Thyroid gland (tissue), 4 donors: ENCODE measurements at regions not wholly inside any gene's neighbourhood (a gene's known extent, or its start where the extent isn't known, plus 50 kb on each side); places are given as distances from the start of the nearest gene placed in this dataset.

Experiments used
- DNase-seq, 2 donors: peaks; one replicate each; pipeline ENCODE4 v3.0.0-alpha.2; 2019
- H3K27ac ChIP-seq, 3 donors: fragments of 200-600 bp; sonication (generic); 1 replicate in 2 of 3; 2 replicates in 1 of 3; pipeline ENCODE4 v1.5.1; 2016 to 2019; ENCODE audit warnings: mild to moderate bottlenecking in 1 of 3, moderate library complexity in 1 of 3
- H3K27me3 ChIP-seq: fragments of 200-600 bp; sonication (generic); one replicate; pipeline ENCODE4 v1.5.1; 2019
- H3K36me3 ChIP-seq, 2 donors: fragments of 200-600 bp; sonication (generic); one replicate each; pipeline ENCODE4 v1.5.1; 2016 to 2019
- H3K4me1 ChIP-seq, 2 donors: fragments of 200-600 bp; sonication (generic); one replicate each; pipeline ENCODE4 v1.5.1; 2017 to 2019
- H3K4me3 ChIP-seq, 3 donors: fragments of 200-600 bp; sonication (generic); replicated peaks in 1 of 3; 1 replicate in 2 of 3; 2 replicates in 1 of 3; pipeline ENCODE4 v1.5.1; 2016; ENCODE audit warnings: mild to moderate bottlenecking in 1 of 3
- H3K9me3 ChIP-seq: fragments of 200-600 bp; sonication (generic); one replicate; pipeline ENCODE4 v1.5.1; 2017
- POLR2A ChIP-seq, 2 donors: fragments of 450-650 bp; IDR thresholded peaks; one replicate each; pipeline ENCODE4 v1.6.1; 2017; ENCODE audit warnings: antibody characterized with exemption in 2 of 2, mild to moderate bottlenecking in 2 of 2, moderate library complexity in 1 of 2
- WGBS, 2 donors: methylation state at CpG; one replicate each; pipeline ENCODE4 v1.1.5; 2017; 5-methylcytosine and 5-hydroxymethylcytosine counted together
- intact Hi-C: fragments of 100-400 bp; cut with DNase I; formaldehyde crosslinking; loops from one replicate; pipeline ENCODE4 v1.15.1; 2023
- TF ChIP-seq, protein P1 (sequence below), 6 experiments: fragments of 200-600 bp in 3 of 6; fragments of 450-650 bp in 3 of 6; sonication (generic) in 3 of 6; IDR thresholded peaks; one replicate each; pipeline ENCODE4 v1.5.1; 2016 to 2019; ENCODE audit warnings: antibody characterized with exemption in 6 of 6, mild to moderate bottlenecking in 2 of 6, inconsistent platforms in 1 of 6, moderate library complexity in 1 of 6

DNA sequence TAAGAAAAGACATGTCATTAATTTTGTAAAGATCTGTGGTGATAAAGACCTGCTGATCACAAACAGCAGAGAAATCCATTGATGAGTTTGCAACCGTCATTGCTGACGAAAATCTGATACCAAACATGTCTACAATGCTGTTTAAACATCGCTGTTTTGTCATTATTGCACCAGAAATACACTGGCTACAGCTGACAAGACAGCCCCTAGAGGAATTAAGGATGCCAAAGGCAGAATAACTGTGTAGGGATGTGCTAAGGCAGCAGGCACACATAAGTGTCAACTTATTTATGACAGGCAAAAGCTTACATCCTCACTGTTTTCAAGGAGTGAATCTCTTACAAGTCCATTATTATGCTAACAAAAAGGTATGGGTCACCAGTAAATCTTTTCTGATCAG lies 439.3 kb downstream of the TLE1 start:
- WGBS, 2 donors = 81 to 87% methylated on average over 3 of the region's 3 CpGs
- no peak for DNase-seq
- H3K36me3 ChIP-seq = no peaks in the 10 kb centered on the region
- intact Hi-C loops = no loop called here
- no peaks in the 10 kb centered on the region for H3K4me1 ChIP-seq
- TF ChIP-seq, protein P1, sequence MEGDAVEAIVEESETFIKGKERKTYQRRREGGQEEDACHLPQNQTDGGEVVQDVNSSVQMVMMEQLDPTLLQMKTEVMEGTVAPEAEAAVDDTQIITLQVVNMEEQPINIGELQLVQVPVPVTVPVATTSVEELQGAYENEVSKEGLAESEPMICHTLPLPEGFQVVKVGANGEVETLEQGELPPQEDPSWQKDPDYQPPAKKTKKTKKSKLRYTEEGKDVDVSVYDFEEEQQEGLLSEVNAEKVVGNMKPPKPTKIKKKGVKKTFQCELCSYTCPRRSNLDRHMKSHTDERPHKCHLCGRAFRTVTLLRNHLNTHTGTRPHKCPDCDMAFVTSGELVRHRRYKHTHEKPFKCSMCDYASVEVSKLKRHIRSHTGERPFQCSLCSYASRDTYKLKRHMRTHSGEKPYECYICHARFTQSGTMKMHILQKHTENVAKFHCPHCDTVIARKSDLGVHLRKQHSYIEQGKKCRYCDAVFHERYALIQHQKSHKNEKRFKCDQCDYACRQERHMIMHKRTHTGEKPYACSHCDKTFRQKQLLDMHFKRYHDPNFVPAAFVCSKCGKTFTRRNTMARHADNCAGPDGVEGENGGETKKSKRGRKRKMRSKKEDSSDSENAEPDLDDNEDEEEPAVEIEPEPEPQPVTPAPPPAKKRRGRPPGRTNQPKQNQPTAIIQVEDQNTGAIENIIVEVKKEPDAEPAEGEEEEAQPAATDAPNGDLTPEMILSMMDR (IDR thresholded peaks at IDR 0.05) = no peak
- TF ChIP-seq POLR2A (IDR thresholded peaks at IDR 0.05) = no peak
- H3K9me3 ChIP-seq = no peaks in the 10 kb centered on the region
- H3K27ac ChIP-seq = no peak overlapping the region
- H3K27me3 ChIP-seq = no peaks in the 10 kb centered on the region
- no peak overlapping the region for H3K4me3 ChIP-seq

DNA sequence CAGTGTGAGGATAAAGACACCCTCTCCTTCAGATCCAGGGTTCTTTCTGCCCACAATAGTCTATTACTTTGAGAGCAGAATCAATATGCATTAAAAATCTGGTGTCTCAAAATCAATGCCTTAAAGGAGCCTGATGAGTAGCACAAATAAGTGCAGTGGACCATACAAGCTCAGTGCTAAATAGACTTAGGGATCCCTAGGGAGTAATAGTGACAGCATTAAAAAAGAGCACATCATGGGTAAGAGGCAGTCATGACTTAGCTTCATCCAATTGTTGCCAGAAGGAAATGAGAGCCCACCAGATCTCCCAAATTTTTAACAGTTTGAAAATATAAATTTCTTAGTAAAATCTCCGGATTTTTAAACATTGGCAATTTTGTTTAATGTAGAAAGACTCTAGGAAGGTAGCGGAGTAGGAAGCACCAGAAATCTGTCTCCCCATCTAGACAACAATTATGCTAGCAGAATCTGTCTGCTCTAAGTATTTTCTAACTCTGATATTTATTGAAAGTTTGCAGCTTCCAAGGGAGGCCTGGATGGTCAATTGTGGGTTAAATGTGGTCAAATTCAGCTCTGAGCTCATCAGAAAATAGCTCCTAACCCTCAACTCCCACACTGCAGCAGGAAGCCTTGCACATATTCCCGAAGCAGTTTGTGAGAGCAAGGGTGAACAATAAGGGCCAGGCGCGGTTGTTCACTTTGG lies 443.9 kb downstream of the TLE1 start:
- no peak for DNase-seq
- H3K9me3 ChIP-seq = no peaks in the 10 kb centered on the region
- whole genome bisulfite sequencing, 2 donors = 88 to 90% methylated on average over 5 of the region's 5 CpGs
- H3K4me3 ChIP-seq = no peak overlapping the region
- no peak overlapping the region for H3K27ac ChIP-seq
- H3K36me3 ChIP-seq = no peaks in the 10 kb centered on the region
- intact Hi-C loops = no loop called here
- H3K27me3 ChIP-seq = no peaks in the 10 kb centered on the region
- H3K4me1 ChIP-seq = no peaks in the 10 kb centered on the region
- TF ChIP-seq POLR2A (IDR thresholded peaks at IDR 0.05) = no peak
- TF ChIP-seq, protein P1 (IDR thresholded peaks at IDR 0.05) = no peak

DNA sequence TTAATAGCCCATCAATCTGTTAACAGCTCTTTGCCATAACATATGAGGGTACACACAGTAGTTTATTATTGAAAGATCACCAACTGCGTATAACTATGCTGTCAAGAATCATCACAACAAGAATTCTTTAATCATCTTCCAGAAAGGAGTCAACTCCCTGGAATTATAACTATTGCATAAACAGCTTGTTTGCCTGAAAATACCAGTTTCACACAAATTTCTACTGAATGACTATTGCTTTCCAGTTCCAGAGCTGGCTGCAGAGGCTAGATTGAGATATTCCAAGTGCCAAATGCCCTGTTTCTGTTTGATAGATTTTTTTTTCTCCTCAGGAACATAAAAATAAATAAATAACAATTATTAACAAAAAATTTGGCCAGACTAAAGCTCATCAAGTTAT lies 444.7 kb downstream of the TLE1 start:
- Histone ChIP-seq H3K36me3 (no peaks in the 10 kb centered on the region), H3K9me3 (no peaks in the 10 kb centered on the region), H3K27ac (no peak overlapping the region), H3K4me3 (no peak overlapping the region), H3K4me1 (no peaks in the 10 kb centered on the region), H3K27me3 (no peaks in the 10 kb centered on the region)
- intact Hi-C loops = no loop called here
- DNase-seq = no peak
- TF ChIP-seq, protein P1 (IDR thresholded peaks at IDR 0.05) = no peak
- TF ChIP-seq POLR2A (IDR thresholded peaks at IDR 0.05) = no peak
- WGBS, 2 donors = 88 to 93% methylated on average over 1 of the region's 1 CpG

DNA sequence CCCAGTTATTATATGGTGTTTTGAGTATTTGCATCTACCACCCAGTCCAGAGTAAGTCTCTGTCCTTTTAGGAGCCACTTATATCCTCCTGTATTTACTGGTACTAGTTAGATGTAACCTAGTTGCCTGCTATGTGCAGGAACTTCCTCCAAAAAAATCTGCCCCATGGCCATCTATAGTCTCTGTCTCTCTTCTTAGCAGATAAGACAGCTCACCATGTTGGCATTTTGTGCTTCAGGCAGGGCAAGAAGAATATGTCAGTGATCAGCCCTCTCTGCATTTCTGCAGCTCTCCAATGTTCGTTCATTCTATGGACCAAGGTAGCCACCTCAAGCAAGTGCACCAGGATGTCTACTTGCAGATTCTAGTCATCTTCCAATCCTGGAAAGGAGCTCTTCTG lies 446.5 kb downstream of the TLE1 start:
- no peaks in the 10 kb centered on the region for H3K4me1 ChIP-seq
- no peaks in the 10 kb centered on the region for H3K36me3 ChIP-seq
- intact Hi-C loops = no loop called here
- H3K9me3 ChIP-seq = no peaks in the 10 kb centered on the region
- H3K4me3 ChIP-seq = no peak overlapping the region
- H3K27me3 ChIP-seq = no peaks in the 10 kb centered on the region
- no peak for DNase-seq
- no peak overlapping the region for H3K27ac ChIP-seq
- WGBS, 2 donors = 88 to 100% methylated on average over 1 of the region's 1 CpG
- TF ChIP-seq, protein P1 (IDR thresholded peaks at IDR 0.05) = no peak
- no peak for TF ChIP-seq POLR2A (IDR thresholded peaks at IDR 0.05)

DNA sequence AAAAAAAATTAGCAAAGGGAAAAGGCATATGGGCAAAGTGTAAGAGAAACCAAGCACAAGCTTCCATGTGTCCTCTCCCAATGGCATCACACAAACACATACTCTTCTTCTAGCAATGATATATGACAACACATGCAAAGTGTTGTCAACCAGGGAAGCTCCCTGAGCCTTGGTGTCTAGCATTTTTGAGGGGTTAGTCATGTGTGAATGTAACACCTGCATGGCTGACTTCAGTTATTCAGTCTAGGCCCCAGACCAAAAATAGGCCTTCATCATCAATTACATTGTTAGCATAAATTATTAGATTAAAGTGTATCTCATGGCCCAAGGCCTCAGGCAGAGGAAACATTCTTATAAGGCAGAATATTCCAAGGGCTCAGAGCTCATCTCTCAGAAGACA lies 450.0 kb downstream of the TLE1 start:
- DNase-seq = no peak
- H3K27me3 ChIP-seq = no peaks in the 10 kb centered on the region

More for the DNA sequence above, 450.0 kb downstream of the TLE1 start:
- H3K4me1 ChIP-seq = no peaks in the 10 kb centered on the region
- H3K36me3 ChIP-seq = no peaks in the 10 kb centered on the region
- no peak overlapping the region for H3K4me3 ChIP-seq
- no peak overlapping the region for H3K27ac ChIP-seq
- no peaks in the 10 kb centered on the region for H3K9me3 ChIP-seq
- intact Hi-C loops = no loop called here
- TF ChIP-seq POLR2A (IDR thresholded peaks at IDR 0.05) = no peak
- TF ChIP-seq, protein P1 (IDR thresholded peaks at IDR 0.05) = no peak
